Stimulated activated CD4-positive, alpha-beta T cell treated with anti-CD3 and anti-CD28 coated beads, Interleukin-1b, Interleukin-23, amount 100 ng/mL, for 48 hours (primary cell): ENCODE measurements at regions not wholly inside any gene's neighbourhood (a gene's known extent, or its start where the extent isn't known, plus 50 kb on each side); places are given as distances from the start of the nearest gene placed in this dataset.
"Not testable (repeated sequence)": the region's sequence is repeated elsewhere in the genome, so short reads cannot be mapped to it uniquely, and the experiment has no call there.

Experiments used
- DNase-seq: peaks from one replicate; pipeline ENCODE4 v3.0.0-alpha.2; 2020

DNA sequence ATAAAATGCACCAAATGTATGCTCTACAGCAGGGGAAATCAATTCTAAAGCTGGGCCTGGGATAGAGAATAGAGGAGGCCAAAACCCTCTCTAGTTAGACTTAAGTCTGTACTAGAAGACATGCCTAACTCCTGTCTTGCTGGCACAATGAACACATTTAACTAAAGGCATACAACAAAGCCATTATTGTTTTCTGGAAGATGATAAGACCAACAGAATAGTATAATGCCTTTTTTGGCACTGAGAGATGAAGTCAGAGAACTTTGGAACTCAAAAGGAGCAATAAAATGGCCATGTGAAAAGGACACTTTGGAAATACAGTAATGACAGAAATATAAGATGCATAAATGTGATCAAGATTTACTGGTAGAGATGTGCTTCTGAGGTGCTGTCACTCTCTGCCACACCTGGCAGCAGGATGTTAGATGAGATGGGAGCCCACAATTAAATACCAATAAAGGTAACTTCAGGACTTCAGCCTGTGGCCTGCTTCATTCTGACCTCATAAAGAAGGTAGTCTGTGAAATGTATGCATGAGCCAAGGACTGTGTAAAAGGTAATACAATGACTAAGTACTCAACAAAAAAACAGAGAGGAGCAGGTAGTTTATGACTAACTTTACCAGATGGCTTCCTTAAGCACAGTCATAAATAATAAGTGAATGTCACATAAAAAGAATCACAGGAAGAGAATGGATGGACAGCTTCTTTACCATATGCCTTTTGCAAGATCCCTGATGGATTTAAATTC lies 333.4 kb downstream of the BCKDHB start:
- DNase-seq, result no peak

DNA sequence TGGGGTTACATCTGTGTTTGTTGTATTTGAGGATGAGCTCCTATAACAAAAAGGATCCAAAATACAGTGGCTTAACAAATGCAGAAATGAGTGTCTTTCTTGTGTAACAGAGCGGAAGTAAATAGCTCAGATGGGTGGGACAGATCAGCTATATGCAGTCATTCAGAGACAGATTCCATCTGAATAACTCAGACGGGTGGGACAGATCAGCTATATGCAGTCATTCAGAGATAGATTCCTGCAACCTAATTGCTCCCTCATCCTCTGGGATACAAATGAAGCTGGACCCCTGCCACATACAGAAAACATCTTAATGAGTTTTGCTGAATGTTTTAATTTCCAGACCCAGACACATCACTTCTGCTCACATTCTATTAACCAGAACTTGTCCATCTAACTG lies 332.3 kb downstream of the BCKDHB start:
- no peak for DNase-seq

DNA sequence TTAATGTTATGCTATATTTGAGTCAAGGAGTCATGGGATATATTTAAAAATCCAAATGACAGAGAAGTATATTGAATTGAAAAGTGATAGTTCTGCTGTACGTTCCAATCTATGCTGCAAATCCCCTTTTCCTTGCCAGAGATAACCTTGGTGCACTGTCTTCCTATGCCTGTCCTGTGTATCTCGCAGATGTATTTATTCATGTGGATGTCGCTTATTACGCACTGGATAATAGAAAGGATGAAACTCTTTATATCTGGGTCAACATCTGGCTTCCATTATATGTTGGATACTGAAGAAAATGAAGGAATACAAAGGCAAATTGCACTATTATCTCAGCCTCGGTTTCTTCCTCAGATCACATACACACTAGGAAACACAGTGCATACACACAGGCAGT lies 331.3 kb downstream of the BCKDHB start:
- DNase-seq, result no peak

DNA sequence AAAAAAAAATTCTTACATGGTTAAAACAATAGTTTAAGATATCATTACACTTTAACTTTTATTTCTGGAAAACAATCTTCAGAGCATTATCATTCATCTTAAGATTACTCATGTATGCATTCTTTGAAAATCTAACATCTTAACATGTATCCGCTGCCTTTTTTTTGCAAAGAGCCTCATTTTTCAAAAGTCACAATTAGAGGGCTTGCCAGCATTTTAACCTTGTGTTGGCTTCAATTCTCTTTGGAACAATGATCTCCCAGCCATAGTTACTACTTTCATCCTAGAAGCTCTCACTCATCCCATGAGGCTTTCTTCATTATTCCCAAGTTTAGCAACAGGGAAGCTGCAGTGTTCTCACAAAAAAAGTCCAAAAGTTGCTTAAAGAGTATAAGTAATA lies 330.8 kb downstream of the BCKDHB start:
- DNase-seq, result no peak

DNA sequence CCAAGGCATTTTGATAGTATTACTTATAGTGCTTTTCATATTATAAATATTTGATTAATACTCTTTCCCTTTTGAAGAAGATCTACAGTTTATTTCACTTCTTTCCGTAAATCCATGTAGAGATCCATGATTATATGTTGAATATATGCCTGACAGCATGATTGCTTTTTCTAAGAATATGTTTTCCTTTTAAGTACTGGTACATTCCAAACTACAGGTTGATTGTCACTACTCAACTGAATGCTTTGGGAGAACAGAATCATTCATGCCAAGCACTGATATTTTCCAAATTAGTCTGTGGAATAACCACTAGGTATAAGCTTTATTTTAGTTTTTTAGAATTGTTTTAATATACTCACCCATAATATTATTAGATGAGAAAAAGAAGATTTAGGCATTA lies 330.2 kb downstream of the BCKDHB start:
- no peak for DNase-seq

DNA sequence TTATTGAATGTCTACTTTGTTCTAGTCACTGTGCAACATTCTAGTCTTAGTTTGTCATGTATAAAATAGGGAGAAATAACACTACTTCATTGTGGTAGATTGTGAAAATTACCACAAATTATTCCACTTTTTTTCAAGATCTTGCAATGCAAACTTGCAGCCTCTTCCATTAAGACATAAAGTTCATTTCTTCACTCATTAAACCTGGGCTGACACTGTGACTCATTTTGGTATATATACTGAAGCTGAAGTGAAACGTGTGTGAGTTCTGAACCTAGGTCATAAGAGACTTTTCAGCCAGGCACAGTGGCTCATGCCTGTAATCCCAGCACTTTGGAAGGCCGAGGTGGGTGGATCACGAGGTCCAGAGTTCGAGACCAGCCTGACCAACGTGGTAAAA lies 329.0 kb downstream of the BCKDHB start:
- no peak for DNase-seq

DNA sequence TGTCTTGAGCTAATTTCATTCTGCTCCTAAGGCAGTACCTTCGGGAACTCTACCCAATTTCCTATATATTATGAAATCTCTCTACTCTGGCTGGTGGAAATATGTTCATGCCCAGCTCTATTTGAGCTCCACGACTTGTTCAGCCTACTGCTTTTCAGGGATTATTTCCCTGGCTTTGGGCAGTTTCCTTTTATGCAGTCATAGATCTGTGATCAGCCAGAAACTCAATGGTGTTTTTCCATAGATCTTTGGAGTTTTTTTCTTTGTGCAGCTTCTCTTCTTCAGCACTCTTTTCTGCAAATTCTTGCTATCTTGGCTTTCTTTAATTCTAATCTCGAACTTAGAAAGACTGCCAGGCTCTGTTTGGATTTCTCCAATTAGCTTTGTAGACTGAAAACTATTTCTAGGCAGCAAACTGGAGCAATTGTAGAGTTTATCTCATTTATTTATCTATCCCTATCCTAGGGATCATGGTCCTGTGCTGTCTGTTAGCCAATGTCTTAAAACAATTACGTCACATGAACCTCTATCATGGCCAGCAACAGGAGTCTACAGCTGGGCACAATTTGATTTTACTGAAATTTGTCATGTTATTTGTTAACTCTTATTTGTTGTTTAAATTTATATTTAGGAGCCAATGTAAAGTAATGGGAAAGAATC lies 328.4 kb downstream of the BCKDHB start:
- no peak for DNase-seq

DNA sequence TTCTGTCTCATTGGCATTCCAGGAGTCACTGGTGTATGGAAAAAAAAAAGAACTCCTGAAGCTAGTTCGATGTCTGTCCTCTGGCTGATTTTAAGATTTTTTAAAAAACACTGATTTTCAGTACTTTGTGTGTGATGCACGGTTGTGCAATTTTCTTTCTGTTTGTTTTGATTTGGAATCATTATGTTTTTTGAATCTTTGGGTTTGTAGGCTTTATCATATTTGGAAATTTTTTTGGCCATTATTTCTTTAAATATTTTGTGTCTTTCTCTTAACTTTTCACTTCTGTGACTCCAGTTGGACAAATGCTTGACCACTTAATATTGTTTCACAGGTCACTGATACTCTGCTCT lies 327.2 kb downstream of the BCKDHB start:
- DNase-seq, result no peak

DNA sequence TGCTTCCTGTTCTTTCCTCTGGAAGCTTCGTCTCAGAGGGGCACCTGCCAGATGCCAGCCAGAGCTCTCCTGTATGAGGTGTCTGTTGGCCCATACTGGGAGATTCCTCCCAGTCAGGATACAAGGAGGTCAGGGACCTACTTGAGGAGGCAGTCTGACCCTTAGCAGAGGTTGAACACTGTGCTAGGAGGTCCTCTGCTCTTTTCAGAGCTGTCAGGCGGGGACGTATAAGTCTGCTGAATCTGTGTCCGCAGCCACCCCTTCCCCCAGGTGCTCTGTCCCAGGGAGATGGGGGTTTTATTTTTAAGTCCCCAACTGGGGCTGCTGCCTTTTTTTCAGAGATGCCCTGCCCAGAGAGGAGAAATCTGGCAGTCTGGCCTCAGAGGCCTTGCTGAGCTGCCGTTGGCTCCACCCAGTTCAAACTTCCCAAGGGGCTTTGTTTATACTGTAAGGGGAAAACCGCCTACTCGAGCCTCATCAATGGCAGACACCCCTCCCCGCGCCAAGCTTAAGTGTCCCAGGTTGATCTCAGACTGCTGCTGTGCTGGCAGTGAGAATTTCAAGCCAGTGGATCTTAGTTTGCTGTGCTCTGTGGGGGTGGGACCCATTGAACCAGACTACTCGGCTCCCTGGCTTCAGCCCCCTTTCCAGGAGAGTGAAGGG lies 326.7 kb downstream of the BCKDHB start:
- DNase-seq, result no peak

DNA sequence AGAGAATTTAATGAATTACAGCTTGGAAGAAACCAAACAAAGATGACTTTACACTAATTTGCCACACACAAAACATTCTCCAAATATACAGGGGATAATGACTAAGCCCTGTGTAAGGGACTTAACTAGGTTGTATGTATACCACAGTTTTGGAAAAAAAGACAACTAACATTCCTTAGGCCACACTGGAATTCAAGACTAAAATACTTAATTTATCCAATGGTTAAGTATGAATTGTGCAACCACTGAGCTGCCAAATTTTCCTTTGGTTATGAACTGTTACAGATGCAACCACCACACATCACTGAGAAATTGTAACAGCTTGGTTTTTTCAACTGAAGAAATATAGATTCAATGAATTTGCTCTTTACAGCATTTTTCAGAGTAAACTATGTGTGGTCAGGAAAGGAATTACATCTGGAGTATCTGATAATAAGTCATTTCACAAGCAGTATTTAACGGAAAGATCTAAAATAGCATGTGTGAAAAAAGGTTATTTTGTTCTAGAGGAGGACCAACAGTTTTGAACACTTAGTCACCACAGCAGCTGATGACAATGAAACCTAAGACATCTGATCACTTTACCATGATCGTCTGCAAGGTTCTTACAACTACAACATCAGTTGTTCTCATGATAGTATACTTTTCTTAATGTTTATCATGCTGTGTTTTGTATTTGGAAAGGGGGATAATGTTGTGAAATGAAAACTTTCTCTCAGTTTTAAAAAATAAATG lies 318.8 kb downstream of the BCKDHB start:
- no peak for DNase-seq

DNA sequence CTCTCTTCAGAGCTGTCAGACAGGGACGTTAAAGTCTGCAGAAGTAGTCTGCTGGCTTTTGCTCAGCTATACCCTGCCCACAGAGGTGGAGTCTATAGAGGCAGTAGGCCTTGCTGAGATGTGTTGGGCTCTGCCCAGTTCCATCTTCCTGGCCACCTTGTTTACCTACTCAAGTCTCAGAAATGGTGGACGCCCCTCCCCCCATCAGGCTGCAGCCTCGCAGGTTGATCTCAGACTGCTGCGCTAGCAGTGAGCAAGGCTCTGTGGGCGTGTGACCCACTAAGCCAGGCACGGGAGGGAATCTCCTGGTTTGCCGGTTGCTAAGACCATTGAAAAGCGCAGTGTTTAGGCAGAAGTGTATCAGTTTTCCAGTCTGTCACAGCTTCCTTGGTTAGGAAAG lies 305.0 kb downstream of the BCKDHB start:
- DNase-seq, result no peak

DNA sequence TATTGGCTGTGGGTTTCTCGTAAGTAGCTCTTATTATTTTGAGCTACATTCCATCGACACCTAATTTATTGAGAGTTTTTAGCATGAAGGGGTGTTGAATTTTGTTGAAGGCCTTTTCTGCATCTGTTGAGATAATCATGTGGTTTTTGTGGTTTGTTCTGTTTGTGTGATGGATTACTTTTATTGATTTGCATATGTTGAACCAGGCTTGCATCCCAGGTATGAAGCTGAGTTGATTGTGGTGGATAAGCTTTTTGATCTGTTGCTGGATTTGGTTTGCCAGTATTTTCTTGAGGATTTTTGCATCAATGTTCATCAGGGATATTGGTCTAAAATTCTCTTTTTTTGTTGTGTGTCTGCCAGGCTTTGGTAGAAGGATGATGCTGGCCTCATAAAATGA lies 301.5 kb downstream of the BCKDHB start:
- not testable (repeated sequence) for DNase-seq

DNA sequence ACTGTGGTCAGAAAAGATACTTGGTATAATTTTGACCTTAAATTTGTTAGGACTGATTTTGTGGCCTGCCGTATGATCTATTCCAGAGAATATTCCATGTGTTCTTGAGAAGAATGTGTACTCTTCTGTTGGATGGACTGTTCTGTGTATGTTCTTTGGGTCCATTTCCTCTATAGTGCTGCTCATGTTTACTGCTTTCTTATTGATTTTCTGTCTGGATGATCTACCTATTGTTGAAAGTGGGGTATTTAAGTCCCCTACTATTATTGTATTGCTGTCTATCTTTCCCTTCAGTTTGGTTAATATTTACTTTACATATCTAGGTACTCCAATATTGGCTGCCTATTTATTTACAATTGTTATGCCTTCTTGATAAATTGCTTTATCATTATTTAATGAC lies 298.4 kb downstream of the BCKDHB start:
- DNase-seq, result no peak

DNA sequence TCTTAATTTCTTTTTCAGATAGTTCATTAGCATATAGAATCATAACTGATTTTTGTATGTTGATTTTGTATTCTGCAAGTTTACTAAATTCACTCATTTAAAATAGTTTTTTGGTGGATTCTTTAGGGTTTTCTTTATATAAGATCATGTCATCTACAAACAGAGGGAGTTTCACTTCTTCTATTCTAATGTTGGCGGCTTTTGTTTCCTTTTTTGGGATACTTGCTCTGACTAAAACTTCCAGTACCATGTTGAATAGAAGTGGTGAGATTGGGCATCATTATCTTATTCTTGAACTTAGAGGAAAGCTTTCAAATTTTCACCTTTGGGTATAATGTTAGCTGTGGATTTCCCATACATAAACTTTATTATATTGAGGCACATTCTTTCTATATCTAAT lies 296.9 kb downstream of the BCKDHB start:
- DNase-seq, result no peak

DNA sequence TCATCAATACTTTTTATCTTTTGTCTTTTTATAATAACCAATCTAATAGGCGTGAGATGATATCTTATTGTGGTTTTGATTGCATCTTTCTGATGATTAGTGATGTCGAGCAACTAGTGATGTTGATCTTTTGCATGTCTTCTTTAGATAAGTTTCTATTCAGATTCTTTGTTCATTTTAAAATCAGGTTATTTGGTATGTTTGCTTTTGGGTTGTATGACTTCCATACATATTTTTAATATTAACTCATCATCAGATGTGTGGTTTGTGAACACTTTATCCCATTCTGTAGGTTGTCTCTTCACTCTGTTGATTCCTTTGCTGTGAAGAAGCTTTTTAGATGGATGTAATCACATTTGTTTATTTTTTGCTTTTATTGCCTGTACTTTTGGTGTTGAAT lies 295.8 kb downstream of the BCKDHB start:
- no peak for DNase-seq
